ENCODE measurements at regions not wholly inside any gene's neighbourhood (a gene's known extent, or its start where the extent isn't known, plus 50 kb on each side); places are given as distances from the start of the nearest gene placed in this dataset.

DNA sequence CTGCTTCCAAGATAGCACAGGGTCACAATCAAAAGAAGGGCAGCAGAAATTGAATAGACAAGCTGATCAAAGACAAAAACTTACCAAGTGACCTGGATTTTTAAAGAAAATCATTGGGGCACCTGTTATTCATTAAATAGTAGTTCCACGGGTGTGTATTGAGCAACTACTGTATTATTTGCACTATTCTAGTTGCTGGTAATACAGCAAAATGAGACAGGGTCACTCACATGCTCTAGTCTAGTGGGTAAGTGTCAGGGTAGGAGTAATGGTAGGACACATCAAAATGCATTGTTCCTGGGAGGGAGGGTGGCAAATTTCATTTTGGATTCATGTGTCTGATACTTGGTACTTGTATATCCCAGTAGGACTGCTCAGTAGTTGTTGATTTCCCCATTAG, 127.9 kb downstream of the SQOR start:
- no peaks in the 10 kb centered on the region for H3K79me2 ChIP-seq (ENCODE audit: insufficient read depth, low read length)
- H3K9me3 ChIP-seq (ENCODE audit: control insufficient read depth in 1 of 2, insufficient read depth in 1 of 2, low read depth in 1 of 2, low read length in 2 of 2): no peaks in the 10 kb centered on the region
- no peak overlapping the region for H2AFZ ChIP-seq (ENCODE audit: low read depth, low read length, poor library complexity, severe bottlenecking)
- POLR2A ChIA-PET: no interaction called here
- TF ChIP-seq CEBPB (IDR thresholded peaks at IDR 0.05; ENCODE audit: low read depth) (no peak), POLR2AphosphoS5 (IDR thresholded peaks at IDR 0.05; ENCODE audit: low read depth, low read length) (no peak), ZNF274 (IDR thresholded peaks at IDR 0.05; ENCODE audit: low read depth, low read length) (no peak), EGR1 (IDR thresholded peaks at IDR 0.05; ENCODE audit: low read depth) (no peak)
- no peak overlapping the region for H3K9ac ChIP-seq (ENCODE audit: low read length)
- H3K4me3 ChIP-seq (replicated peaks in 1 of 2; ENCODE audit: low read depth in 1 of 2, low read length in 2 of 2): no peak overlapping the region
- H3K27me3 ChIP-seq (ENCODE audit: insufficient read depth, low read length): peaks cover 14% of the 10 kb centered on the region
- no peak overlapping the region for H3K4me2 ChIP-seq (ENCODE audit: low read length)
- no peak overlapping the region for H3K27ac ChIP-seq (ENCODE audit: low read depth, low read length)
- no TSS peak for BruUV-seq (replicated peaks)
- H3K9me2 ChIP-seq (ENCODE audit: insufficient read depth): no peaks in the 10 kb centered on the region
- DNase-seq (ENCODE audit: low read depth, low spot score): no peak
- RAD21 ChIA-PET (ENCODE audit: low non-redundant PET in 1 of 2, low total read pairs in 2 of 2, uncharacterized antibody in 2 of 2, unreplicated experiment in 2 of 2): no interaction called here
- CTCF ChIA-PET: no interaction called here
- no peaks in the 10 kb centered on the region for H3K4me1 ChIP-seq (ENCODE audit: control insufficient read depth in 1 of 2, insufficient read depth in 2 of 2, low read length in 2 of 2)
- intact Hi-C loops (cut with micrococcal nuclease): no loop called here
- ATAC-seq: no peak
- H4K20me1 ChIP-seq (ENCODE audit: insufficient read depth): no peaks in the 10 kb centered on the region
- no peaks in the 10 kb centered on the region for H3K36me3 ChIP-seq (ENCODE audit: control insufficient read depth in 1 of 2, insufficient read depth in 2 of 2, low read length in 2 of 2)

DNA sequence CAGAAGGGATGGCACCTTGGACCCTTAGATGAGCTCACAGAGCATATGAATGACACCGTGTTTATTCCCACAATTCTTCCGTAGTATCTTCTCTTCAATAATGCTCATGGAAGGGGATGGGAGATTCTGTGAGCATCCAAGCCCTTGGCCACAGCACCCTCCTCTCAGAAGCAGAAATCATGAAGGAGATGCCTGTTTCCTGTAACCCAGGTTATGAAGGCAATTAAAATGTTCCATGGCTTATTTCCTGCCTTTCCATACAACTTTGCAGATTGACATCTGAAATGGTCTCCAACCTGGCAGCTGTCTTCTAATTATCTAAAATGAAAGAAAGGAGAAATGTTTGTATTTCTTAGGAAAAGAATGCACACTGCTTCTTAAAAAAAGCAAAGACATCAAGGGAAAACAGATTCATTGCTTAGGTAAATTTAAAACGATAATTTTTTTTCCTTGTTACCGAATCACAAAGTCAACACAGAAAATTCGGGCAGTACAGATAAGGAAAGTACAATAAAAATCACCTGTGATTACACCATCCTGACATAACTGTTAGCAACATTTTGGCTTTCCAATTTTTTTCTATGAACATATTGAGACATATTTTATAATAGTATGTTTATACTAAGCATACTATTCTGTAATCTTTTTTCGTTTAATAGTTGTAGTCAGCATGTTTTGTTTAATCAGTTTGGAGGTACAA, 128.5 kb downstream of the SQOR start:
- POLR2A ChIA-PET: no interaction called here

More for the DNA sequence above, 128.5 kb downstream of the SQOR start:
- no peak overlapping the region for H3K9ac ChIP-seq (ENCODE audit: low read length)
- H3K9me3 ChIP-seq (ENCODE audit: control insufficient read depth in 1 of 2, insufficient read depth in 1 of 2, low read depth in 1 of 2, low read length in 2 of 2): no peaks in the 10 kb centered on the region
- H3K27me3 ChIP-seq (ENCODE audit: insufficient read depth, low read length): peaks cover 14% of the 10 kb centered on the region
- no peak overlapping the region for H2AFZ ChIP-seq (ENCODE audit: low read depth, low read length, poor library complexity, severe bottlenecking)
- intact Hi-C loops (cut with micrococcal nuclease): no loop called here
- H4K20me1 ChIP-seq (ENCODE audit: insufficient read depth): no peaks in the 10 kb centered on the region
- ATAC-seq (no peak), DNase-seq (ENCODE audit: low read depth, low spot score) (no peak)
- ChIA-PET CTCF (no interaction called here), RAD21 (ENCODE audit: low non-redundant PET in 1 of 2, low total read pairs in 2 of 2, uncharacterized antibody in 2 of 2, unreplicated experiment in 2 of 2) (no interaction called here)
- TF ChIP-seq ZFX (IDR thresholded peaks at IDR 0.05) (no peak), TCF7L2 (IDR thresholded peaks at IDR 0.05; ENCODE audit: borderline replicate concordance, extremely low read depth, insufficient read depth, insufficient read length) (no peak), EGR1 (IDR thresholded peaks at IDR 0.05; ENCODE audit: low read depth) (no peak), EZH2 (IDR thresholded peaks at IDR 0.05) (no peak)
- TF ChIP-seq, protein P1, sequence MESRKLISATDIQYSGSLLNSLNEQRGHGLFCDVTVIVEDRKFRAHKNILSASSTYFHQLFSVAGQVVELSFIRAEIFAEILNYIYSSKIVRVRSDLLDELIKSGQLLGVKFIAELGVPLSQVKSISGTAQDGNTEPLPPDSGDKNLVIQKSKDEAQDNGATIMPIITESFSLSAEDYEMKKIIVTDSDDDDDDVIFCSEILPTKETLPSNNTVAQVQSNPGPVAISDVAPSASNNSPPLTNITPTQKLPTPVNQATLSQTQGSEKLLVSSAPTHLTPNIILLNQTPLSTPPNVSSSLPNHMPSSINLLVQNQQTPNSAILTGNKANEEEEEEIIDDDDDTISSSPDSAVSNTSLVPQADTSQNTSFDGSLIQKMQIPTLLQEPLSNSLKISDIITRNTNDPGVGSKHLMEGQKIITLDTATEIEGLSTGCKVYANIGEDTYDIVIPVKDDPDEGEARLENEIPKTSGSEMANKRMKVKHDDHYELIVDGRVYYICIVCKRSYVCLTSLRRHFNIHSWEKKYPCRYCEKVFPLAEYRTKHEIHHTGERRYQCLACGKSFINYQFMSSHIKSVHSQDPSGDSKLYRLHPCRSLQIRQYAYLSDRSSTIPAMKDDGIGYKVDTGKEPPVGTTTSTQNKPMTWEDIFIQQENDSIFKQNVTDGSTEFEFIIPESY (IDR thresholded peaks at IDR 0.05; ENCODE audit: extremely low read depth, insufficient replicate concordance, low read length): no peak
- TF ChIP-seq, protein P2, sequence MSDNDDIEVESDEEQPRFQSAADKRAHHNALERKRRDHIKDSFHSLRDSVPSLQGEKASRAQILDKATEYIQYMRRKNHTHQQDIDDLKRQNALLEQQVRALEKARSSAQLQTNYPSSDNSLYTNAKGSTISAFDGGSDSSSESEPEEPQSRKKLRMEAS (IDR thresholded peaks at IDR 0.05): no peak
- TF ChIP-seq, protein P3, sequence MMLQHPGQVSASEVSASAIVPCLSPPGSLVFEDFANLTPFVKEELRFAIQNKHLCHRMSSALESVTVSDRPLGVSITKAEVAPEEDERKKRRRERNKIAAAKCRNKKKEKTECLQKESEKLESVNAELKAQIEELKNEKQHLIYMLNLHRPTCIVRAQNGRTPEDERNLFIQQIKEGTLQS (IDR thresholded peaks at IDR 0.05): no peak
- no TSS peak for BruUV-seq (replicated peaks)
- no peak overlapping the region for H3K4me3 ChIP-seq (replicated peaks in 1 of 2; ENCODE audit: low read depth in 1 of 2, low read length in 2 of 2)
- no peaks in the 10 kb centered on the region for H3K9me2 ChIP-seq (ENCODE audit: insufficient read depth)
- H3K4me1 ChIP-seq (ENCODE audit: control insufficient read depth in 1 of 2, insufficient read depth in 2 of 2, low read length in 2 of 2): no peaks in the 10 kb centered on the region
- H3K4me2 ChIP-seq (ENCODE audit: low read length): no peak overlapping the region
- no peaks in the 10 kb centered on the region for H3K79me2 ChIP-seq (ENCODE audit: insufficient read depth, low read length)
- H3K27ac ChIP-seq (ENCODE audit: low read depth, low read length): no peak overlapping the region
- no peaks in the 10 kb centered on the region for H3K36me3 ChIP-seq (ENCODE audit: control insufficient read depth in 1 of 2, insufficient read depth in 2 of 2, low read length in 2 of 2)

All from HCT116 (cell line).